H9 (cell line): ENCODE measurements at regions not wholly inside any gene's neighbourhood (a gene's known extent, or its start where the extent isn't known, plus 50 kb on each side); places are given as distances from the start of the nearest gene placed in this dataset.

ENCODE experiments used
- DNase-seq: peaks from one replicate; pipeline ENCODE4 v3.0.0-alpha.2; 2017
- H2AFZ ChIP-seq: one replicate; pipeline ENCODE4 v1.6.1; 2013; ENCODE audit warnings: mild to moderate bottlenecking, low read length, control low read depth, moderate library complexity
- H2AK5ac ChIP-seq: 2 replicates; pipeline ENCODE4 v1.6.1; 2013; ENCODE audit warnings: low read length, control low read depth, mixed read lengths; ENCODE audit not compliant: insufficient read length
- H2BK120ac ChIP-seq: one replicate; pipeline ENCODE4 v1.6.1; 2013; ENCODE audit warnings: low read depth, mild to moderate bottlenecking, low read length, control low read depth, inconsistent platforms; ENCODE audit not compliant: poor library complexity, severe bottlenecking
- H2BK12ac ChIP-seq: 2 replicates; pipeline ENCODE4 v1.6.1; 2013; ENCODE audit warnings: low read length, control low read depth, mixed read lengths, low read depth; ENCODE audit not compliant: insufficient read length
- H2BK15ac ChIP-seq: 2 replicates; pipeline ENCODE4 v1.6.1; 2013; ENCODE audit warnings: low read depth, low read length, control low read depth
- H2BK20ac ChIP-seq: one replicate; pipeline ENCODE4 v1.6.1; 2013; ENCODE audit warnings: low read depth, mild to moderate bottlenecking, low read length, control low read depth, inconsistent platforms; ENCODE audit not compliant: poor library complexity, severe bottlenecking
- H2BK5ac ChIP-seq: 2 replicates; pipeline ENCODE4 v1.6.1; 2013; ENCODE audit warnings: low read length, control low read depth, mixed read lengths; ENCODE audit not compliant: insufficient read length
- H3K14ac ChIP-seq: 2 replicates; pipeline ENCODE4 v1.6.1; 2013; ENCODE audit warnings: low read length, control low read depth; ENCODE audit not compliant: insufficient read depth
- H3K18ac ChIP-seq: 2 replicates; pipeline ENCODE4 v1.6.1; 2013; ENCODE audit warnings: low read depth, mild to moderate bottlenecking, mixed read lengths, low read length, control low read depth; ENCODE audit not compliant: insufficient read length
- H3K23ac ChIP-seq: 2 replicates; pipeline ENCODE4 v1.6.1; 2013; ENCODE audit warnings: low read length, control low read depth, mixed read lengths, low read depth; ENCODE audit not compliant: insufficient read length
- H3K23me2 ChIP-seq: 2 replicates; pipeline ENCODE4 v1.6.1; 2013; ENCODE audit warnings: low read depth, mild to moderate bottlenecking, mixed read lengths, low read length, control low read depth; ENCODE audit not compliant: insufficient read length, poor library complexity, severe bottlenecking
- H3K27ac ChIP-seq: 2 replicates; pipeline ENCODE4 v1.5.1; 2013; ENCODE audit warnings: low read length, control low read depth, mixed read lengths, low read depth; ENCODE audit not compliant: insufficient read length
- H3K27me3 ChIP-seq: 2 replicates; pipeline ENCODE4 v1.6.1; 2013; ENCODE audit warnings: low read length, control low read depth, inconsistent platforms; ENCODE audit not compliant: insufficient read depth
- H3K4ac ChIP-seq: 2 replicates; pipeline ENCODE4 v1.6.1; 2013; ENCODE audit warnings: low read depth, mild to moderate bottlenecking, control low read depth, inconsistent platforms, low read length, moderate library complexity
- H3K4me1 ChIP-seq: 2 replicates; pipeline ENCODE4 v1.6.1; 2013; ENCODE audit warnings: low read length, control low read depth, inconsistent platforms; ENCODE audit not compliant: insufficient read depth
- H3K4me2 ChIP-seq: 2 replicates; pipeline ENCODE4 v1.6.1; 2013; ENCODE audit warnings: low read length, control low read depth, mixed read lengths; ENCODE audit not compliant: insufficient read length, insufficient read depth
- H3K56ac ChIP-seq: 2 replicates; pipeline ENCODE4 v1.6.1; 2013; ENCODE audit warnings: low read depth, mild to moderate bottlenecking, mixed read lengths, low read length, control low read depth; ENCODE audit not compliant: insufficient read length
- H3K79me1 ChIP-seq: 2 replicates; pipeline ENCODE4 v1.6.1; 2013; ENCODE audit warnings: low read depth, mild to moderate bottlenecking, moderate library complexity, low read length, control low read depth, inconsistent platforms; ENCODE audit not compliant: insufficient read depth, poor library complexity, severe bottlenecking
- H3K79me2 ChIP-seq: 2 replicates; pipeline ENCODE4 v1.6.1; 2013; ENCODE audit warnings: low read length, control low read depth, inconsistent platforms; ENCODE audit not compliant: insufficient read depth
- H3K9ac ChIP-seq: 2 replicates; pipeline ENCODE4 v1.6.1; 2013; ENCODE audit warnings: low read length, control low read depth, mixed read lengths; ENCODE audit not compliant: insufficient read length; ENCODE audit errors: extremely low read depth
- H3K9me3 ChIP-seq: one replicate; pipeline ENCODE4 v1.6.1; 2013; ENCODE audit warnings: low read depth, low read length, inconsistent platforms; ENCODE audit not compliant: control insufficient read depth
- H3T11ph ChIP-seq: one replicate; pipeline ENCODE4 v1.6.1; 2013; ENCODE audit warnings: mild to moderate bottlenecking, low read length, control low read depth, inconsistent platforms
- H4K20me1 ChIP-seq: one replicate; pipeline ENCODE4 v1.6.1; 2013; ENCODE audit not compliant: control insufficient read depth, insufficient read length, insufficient read depth
- H4K5ac ChIP-seq: 2 replicates; pipeline ENCODE4 v1.6.1; 2013; ENCODE audit warnings: low read depth, mild to moderate bottlenecking, mixed read lengths, low read length, control low read depth; ENCODE audit not compliant: insufficient read length
- H4K8ac ChIP-seq: replicated peaks from 2 replicates; pipeline ENCODE4 v1.6.1; 2013; ENCODE audit warnings: low read length, control low read depth, mixed read lengths, low read depth; ENCODE audit not compliant: insufficient read length
- H4K91ac ChIP-seq: 2 replicates; pipeline ENCODE4 v1.6.1; 2013; ENCODE audit warnings: low read depth, mild to moderate bottlenecking, moderate library complexity, mixed read lengths, low read length, control low read depth; ENCODE audit not compliant: insufficient read length
- H3K27ac Mint-ChIP-seq, 3 experiments: 2 replicates in 2 of 3; 3 replicates in 1 of 3; pipeline ENCODE4 v1.8.0; 2020 to 2021; ENCODE audit warnings: mixed read lengths in 3 of 3, mild to moderate bottlenecking in 1 of 3, moderate library complexity in 1 of 3
- H3K27me3 Mint-ChIP-seq: 2 replicates; pipeline ENCODE4 v1.8.0; 2021; ENCODE audit warnings: low read depth, mild to moderate bottlenecking, moderate library complexity, mixed read lengths
- H3K36me3 Mint-ChIP-seq, 3 experiments: 2 replicates in 2 of 3; 3 replicates in 1 of 3; pipeline ENCODE4 v1.8.0; 2020 to 2021; ENCODE audit warnings: low read depth in 3 of 3, mixed read lengths in 3 of 3; ENCODE audit not compliant: insufficient read depth in 1 of 3
- H3K4me1 Mint-ChIP-seq, 2 experiments: 2 replicates each; pipeline ENCODE4 v1.8.0; 2020; ENCODE audit warnings: mixed read lengths in 2 of 2
- H3K4me3 Mint-ChIP-seq, 2 experiments: 2 replicates in 1 of 2; 3 replicates in 1 of 2; pipeline ENCODE4 v1.8.0; 2020 to 2021; ENCODE audit warnings: mild to moderate bottlenecking in 2 of 2, mixed read lengths in 2 of 2, moderate library complexity in 1 of 2
- H3K9me3 Mint-ChIP-seq, 2 experiments: 2 replicates in 1 of 2; 3 replicates in 1 of 2; pipeline ENCODE4 v1.8.0; 2020; ENCODE audit warnings: mild to moderate bottlenecking in 2 of 2, mixed read lengths in 2 of 2, moderate library complexity in 1 of 2
- CTCF ChIP-seq: fragments of 200-600 bp; sonication (generic); conservative IDR thresholded peaks from 3 replicates; pipeline ENCODE4 v1.8.0; 2021; ENCODE audit warnings: antibody characterized with exemption, mild to moderate bottlenecking
- WGBS: extraction: QIAGEN DNeasy Blood & Tissue Kit; methylation state at CpG from one replicate; pipeline ENCODE4 v1.1.7; 2013; ENCODE audit warnings: missing lambda C conversion rate, low lambda C conversion rate, mixed read lengths; ENCODE audit not compliant: insufficient read length; ENCODE audit errors: extremely low coverage; 5-methylcytosine and 5-hydroxymethylcytosine counted together

- H2BK15ac ChIP-seq = no peak overlapping the region
- no peak overlapping the region for H4K8ac ChIP-seq
- H3K4me1 ChIP-seq = no peaks in the 10 kb centered on the region
- no peak overlapping the region for H2AK5ac ChIP-seq
- H4K91ac ChIP-seq = no peak overlapping the region
- H3K14ac ChIP-seq = no peak overlapping the region
- no peak overlapping the region for H3K4me2 ChIP-seq
- H3K9ac ChIP-seq = no peak overlapping the region
- no peaks in the 10 kb centered on the region for H3K27me3 Mint-ChIP-seq
- H2BK120ac ChIP-seq = no peak overlapping the region
- H4K20me1 ChIP-seq = no peaks in the 10 kb centered on the region
- H2BK12ac ChIP-seq = no peak overlapping the region
- no peak overlapping the region for H3K4ac ChIP-seq
- H3K27me3 ChIP-seq = no peaks in the 10 kb centered on the region
- no peak overlapping the region for H3K4me3 Mint-ChIP-seq
- H3K36me3 Mint-ChIP-seq = peaks cover 0 to 6% (median 0%) of the 10 kb centered on the region in 3 experiments; a peak in 2 of 7 replicates
- no peak overlapping the region for H3K27ac Mint-ChIP-seq
- H3K9me3 ChIP-seq = no peaks in the 10 kb centered on the region
- no peak for DNase-seq
- H3T11ph ChIP-seq = no peak overlapping the region
- no CpG with 5 or more reads among the region's 5 CpGs for WGBS
- H3K79me2 ChIP-seq = no peaks in the 10 kb centered on the region
- TF ChIP-seq CTCF = no peak
- no peak overlapping the region for H2BK5ac ChIP-seq
- no peak overlapping the region for H2AFZ ChIP-seq
- H3K23ac ChIP-seq = no peak overlapping the region
- H3K79me1 ChIP-seq = no peaks in the 10 kb centered on the region
- H3K27ac ChIP-seq = no peak overlapping the region
- no peak overlapping the region for H3K56ac ChIP-seq
- no peak overlapping the region for H2BK20ac ChIP-seq
- H3K23me2 ChIP-seq = no peaks in the 10 kb centered on the region
- H3K18ac ChIP-seq = no peak overlapping the region
- H4K5ac ChIP-seq = no peak overlapping the region
- peaks cover 1 to 7% of the 10 kb centered on the region in 2 experiments; a peak in 3 of 5 replicates for H3K9me3 Mint-ChIP-seq
- H3K4me1 Mint-ChIP-seq = no peaks in the 10 kb centered on the region
Measured at GRCh38 chr6:81636930-81637568, 115.4 kb downstream of the TENT5A start.
